ENCODE measurements at regions not wholly inside any gene's neighbourhood (a gene's known extent, or its start where the extent isn't known, plus 50 kb on each side); places are given as distances from the start of the nearest gene placed in this dataset.

DNA sequence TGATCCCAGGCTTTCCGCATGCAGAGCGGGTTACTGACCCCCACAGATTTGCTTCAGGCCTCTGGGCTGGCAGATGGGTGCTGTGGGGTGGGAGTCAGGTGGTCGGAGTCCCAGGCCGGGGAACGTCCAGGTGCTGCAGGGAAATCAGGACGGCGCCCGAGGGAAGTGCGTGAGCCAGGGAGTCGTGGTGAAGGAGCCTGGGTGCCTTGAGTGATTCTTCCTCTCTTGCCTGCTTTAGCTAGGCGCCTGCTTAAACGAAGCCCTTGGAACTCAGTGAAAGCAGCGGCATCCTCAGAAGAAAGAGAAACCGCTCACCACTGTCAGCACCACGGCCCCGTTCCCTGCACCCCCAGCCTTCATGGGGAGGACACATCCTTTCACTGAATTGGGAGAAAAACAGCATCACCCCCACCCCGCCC lies 455.6 kb downstream of the BRD1 start:
- DNase-seq (ENCODE audit: low spot score): no peak

GRCh38 chr22:49371325-49372110 lies 456.2 kb downstream of the BRD1 start:
- DNase-seq (ENCODE audit: low spot score): no peak

GRCh38 chr22:49370627-49371301 lies 456.9 kb downstream of the BRD1 start:
- no peak for DNase-seq (ENCODE audit: low spot score)

DNA sequence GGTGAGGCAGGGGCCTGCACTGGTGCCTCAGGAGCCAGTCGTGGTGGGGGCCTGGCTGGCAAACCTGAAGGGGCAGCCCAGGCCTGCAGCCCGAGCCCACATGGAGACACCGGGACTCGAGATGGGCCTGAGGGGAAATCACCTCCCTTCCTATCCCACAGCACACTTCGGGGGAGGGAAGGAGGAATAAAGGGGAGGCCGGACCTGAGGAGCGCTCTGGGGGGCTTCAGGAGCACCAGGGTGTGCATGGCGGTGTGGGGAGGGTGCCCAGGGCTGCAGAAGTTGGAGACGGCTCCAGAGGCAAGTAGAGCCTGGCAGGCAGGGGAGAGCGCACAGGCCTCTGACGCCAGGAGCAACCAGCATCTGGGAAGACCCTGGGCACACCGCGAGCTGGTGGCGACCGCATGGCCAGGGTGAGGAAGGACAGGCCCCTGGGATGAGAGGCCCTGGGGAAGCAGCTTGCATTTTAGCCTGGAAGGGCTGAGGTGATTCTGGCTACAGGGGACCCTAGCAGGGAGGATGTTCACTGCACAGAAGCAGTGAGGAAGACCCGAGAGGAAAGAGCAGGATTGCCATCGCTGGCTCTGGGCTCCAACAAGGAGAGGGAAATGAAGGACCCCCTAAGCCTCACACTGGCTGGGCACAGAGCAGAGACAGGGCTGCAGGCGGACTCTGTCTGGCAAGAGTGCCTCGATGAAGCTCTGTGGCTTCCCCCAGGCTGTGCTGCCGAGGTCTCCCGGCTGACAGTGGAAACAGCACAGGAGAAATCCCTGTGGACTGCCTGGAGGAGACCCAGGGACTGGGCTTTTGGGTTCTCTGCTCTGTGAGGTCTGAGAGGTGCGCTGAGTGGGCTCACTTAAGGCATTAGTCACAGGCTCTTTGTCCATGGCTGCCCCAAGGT lies 457.7 kb downstream of the BRD1 start:
- DNase-seq (ENCODE audit: low spot score): no peak

DNA sequence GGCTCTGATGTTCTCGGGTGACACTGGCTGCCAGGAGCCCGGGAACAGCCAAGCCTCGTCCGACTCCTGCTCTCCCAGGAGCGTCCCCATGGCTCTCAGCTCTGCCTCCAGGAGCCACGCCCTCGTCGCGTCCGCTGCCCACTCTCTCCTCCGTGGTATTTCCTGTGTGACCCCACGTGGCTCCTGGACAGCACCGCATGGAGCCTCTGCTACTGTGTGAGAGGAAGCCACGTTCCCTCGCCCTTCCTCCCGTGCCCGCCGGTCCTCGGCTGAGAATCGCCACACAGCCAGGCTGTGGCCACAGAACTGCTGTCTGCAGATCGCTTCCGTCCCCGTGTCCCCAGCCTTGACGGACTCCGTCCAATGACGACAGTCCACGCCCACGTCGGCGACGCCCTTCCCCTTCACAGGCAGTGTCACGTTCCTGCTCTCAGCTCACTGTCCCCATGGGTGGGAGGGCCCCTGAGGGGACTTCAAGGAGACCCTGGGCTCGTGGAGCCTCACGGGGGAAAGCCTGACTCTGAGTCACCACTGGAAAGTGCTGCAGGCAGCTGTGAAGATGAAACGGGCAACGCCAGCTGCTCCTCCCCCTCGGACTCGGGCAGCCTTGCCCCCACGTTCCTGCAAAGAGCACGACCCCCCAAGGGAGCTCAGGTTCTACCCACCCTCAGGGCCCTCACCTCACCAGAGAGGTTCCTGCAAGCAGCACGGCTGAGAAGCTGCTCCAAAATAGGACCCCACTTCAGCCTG lies 458.5 kb downstream of the BRD1 start:
- no peak for DNase-seq (ENCODE audit: low spot score)

DNA sequence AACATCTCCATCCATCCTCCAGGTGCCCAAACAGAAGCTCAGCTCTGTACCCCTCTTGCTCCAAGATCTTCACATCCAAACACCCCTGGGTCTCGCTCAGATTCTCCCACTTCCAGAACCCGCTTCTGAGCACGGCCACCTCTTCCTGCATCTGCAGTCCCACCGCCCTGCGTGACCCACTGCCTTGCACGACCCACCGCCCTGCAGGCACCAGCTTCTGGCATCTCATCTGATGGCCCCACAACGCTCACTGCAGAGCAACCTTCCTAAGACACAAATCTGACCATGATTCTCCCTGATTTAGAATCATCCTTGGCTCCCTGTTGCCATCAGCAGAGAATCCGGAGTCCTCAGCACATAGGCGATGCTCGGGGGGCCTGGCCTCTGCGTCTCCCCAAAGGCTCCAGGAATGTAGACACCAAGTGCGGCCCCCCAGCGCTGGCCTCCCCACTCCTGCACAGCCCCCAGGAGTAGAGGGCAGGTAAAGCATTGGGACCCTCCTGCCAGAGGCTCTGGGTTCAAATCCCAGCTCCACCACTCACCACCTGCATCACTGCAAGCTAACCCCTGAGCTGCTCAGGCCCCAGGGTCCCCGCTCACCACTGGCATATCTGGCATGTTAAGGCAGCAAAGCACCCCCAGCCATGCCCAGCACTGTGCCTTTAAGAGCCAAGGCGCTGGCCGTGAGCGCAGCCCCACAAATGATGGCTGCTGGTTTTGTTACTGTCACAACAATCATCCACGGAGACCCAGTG lies 459.3 kb downstream of the BRD1 start:
- no peak for DNase-seq (ENCODE audit: low spot score)

DNA sequence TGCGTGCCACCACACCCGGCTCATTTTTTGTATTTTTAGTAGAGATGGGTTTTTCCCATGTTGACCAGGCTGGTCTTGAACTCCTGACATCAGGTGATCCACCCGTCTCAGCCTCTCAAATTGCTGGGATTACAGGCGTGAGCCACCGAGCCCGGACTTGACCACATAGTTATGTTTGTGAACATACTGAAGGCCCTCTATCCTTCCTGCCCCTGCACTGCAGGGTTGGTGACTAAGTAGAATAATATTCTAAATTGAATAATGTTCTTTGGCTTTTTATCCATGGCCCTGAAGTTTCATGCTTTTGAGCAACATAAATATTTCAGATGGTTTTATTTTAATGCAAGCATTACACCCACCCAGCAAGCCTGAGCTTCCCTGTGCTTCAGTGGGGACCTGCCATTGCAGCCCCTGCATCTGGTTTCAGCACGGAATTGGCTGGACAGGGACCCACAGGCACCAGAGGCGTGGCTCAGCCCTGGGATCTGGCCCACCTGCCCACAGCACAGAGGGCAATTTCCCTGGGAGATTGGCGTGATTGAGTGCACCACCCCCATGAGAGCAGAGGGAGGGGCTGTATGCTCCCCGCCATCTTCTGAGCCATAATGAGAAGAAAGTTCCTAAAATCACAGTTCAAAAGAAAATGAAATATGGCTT lies 460.5 kb downstream of the BRD1 start:
- peak; percentile 32 for DNase-seq (ENCODE audit: low spot score)

GRCh38 chr22:49366437-49366836 lies 461.2 kb downstream of the BRD1 start:
- DNase-seq (ENCODE audit: low spot score): no peak

DNA sequence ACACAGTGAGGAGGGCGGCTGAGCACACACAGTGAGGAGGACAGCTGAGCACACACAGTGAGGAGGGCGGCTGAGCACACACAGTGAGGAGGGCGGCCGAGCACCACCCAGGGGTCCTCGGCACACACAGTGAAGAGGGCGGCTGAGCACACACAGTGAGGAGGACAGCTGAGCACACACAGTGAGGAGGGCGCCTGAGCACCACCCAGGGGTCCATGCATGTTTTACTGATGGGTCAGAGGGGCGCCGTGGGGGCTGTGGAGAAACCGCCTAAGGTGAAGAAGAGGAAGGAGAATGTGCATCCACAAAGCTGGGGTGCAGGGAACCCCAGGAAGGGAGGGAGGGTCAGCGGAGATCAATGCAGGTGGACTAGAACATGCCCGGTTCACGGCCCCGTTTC lies 461.8 kb downstream of the BRD1 start:
- DNase-seq (ENCODE audit: low spot score): no peak

GRCh38 chr22:49365191-49365837 lies 462.4 kb downstream of the BRD1 start:
- DNase-seq (ENCODE audit: low spot score): no peak

GRCh38 chr22:49364398-49364797 lies 463.3 kb downstream of the BRD1 start:
- DNase-seq (ENCODE audit: low spot score): no peak

- no peak for DNase-seq (ENCODE audit: low spot score)
Observed at GRCh38 chr22:49363526-49364230, 464.0 kb downstream of the BRD1 start.

DNA sequence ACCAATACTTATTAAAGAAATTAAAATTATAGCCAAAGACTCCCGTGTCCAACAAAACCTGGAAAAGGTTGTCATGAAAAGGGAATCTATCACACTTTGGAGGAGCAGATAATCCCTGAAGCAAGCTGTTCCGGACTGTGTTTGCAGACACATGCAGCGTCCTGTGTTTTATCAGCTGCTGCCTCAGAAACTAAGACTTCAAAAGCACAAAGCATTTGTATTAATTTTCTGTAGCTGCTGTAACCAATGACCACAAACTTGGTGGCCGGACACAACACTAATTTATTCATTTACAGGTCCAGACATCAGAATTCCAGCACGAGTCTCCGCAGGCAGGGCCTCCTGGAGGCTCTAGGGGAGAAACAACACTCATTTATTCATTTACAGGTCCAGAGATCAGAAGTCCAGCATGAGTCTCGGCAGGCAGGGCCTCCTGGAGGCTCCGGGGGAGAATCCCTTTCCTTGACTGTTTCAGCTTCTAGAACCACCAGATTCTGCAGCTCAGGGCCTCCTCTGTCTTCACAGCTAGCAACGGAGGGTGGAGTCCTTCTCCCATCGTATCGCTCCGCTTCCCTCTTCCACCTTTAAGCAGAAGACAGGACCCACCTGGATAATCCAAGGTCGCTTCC lies 465.3 kb downstream of the BRD1 start:
- DNase-seq (ENCODE audit: low spot score): peak; percentile 61

DNA sequence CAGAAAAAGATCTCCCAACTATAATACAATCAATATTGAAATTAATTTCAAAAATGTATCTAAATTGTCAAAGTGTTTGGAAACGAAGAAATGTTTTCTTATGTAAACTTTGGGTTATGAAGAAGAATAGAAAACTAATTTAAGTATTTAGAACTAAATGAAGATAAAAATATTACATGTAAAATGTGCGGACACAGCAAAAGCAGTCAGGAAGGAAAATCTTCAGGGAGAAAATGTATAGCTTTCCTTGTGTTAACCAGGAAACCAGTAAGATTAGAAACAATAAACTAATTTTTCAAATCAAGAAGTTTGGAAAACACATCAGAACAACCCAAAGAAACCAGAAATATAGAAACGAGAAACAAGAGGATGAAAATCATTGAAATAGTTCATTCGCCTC lies 466.5 kb downstream of the BRD1 start:
- no peak for DNase-seq (ENCODE audit: low spot score)

DNA sequence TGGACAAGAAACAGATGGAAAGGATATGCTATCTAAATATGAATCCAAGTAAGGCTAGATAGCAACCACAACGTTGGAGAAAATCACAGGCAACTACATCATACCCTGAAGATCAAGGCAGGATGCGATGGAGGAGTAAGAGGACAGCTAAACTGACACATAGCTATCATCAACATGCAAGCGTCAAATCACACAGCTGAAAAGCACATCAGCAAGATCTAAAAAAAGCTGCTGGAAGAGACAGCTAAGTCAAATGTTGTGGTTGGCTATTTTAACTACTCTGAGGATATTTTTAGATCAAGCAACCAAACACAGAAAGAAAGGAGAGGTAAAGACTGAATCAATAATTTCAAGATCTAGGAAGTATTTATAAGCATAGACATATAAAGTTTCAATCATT lies 466.9 kb downstream of the BRD1 start:
- no peak for DNase-seq (ENCODE audit: low spot score)

DNA sequence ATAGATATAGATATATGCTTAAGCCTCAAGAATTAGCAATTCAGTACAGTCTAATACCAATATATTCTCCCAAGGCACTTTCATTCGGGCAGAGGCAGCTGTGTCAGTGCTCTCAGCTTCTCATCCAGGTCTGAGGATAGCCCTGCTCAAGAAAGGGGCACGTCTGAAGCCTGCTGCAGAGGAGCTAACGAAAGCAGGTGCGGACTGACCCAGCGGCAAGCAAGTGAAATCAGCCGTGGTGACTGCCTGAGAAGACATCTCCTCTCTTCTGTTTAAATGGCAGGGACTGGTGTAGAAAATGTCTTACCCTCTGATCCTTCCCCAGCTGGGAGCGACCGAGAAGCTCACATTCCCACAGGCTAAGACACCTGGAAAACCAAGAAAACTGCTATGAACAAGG lies 468.6 kb downstream of the BRD1 start:
- DNase-seq (ENCODE audit: low spot score): no peak

DNA sequence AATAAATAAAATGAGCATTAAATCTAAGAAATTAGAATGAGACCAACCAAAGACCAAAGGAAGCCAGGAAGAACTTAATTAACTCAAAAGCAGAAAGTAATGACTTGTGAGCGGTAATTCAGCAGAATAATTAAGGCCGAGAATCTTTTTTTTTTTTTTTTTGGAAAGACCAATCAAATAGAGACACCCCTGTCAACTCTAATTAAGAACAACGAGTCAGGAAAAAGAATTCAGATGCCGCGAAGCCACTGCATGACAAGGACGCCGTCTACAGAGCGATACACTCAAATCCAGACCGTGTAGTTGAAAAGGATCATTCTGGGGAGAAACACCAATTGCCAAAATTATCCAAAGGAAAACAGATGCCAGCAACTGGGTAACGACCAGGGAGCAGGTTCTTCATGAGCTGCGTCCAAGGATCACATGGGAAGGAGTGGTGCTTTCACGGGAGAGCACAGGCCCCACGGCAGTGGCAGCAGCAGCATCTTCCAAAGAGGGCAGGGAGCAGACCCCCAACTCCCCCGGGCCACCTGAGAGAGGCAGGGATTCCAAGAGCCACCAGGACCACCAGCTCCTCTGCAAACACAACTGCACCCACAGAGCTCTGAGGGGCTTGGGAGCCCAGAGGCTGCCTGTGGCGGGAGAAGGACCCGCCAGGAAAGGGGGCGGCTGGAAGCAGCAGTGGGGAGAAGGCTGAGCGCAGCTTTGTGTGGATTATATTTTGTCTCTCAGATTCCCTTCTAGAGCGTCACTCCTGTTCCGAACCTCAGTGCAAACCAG lies 469.8 kb downstream of the BRD1 start:
- DNase-seq (ENCODE audit: low spot score): no peak

DNA sequence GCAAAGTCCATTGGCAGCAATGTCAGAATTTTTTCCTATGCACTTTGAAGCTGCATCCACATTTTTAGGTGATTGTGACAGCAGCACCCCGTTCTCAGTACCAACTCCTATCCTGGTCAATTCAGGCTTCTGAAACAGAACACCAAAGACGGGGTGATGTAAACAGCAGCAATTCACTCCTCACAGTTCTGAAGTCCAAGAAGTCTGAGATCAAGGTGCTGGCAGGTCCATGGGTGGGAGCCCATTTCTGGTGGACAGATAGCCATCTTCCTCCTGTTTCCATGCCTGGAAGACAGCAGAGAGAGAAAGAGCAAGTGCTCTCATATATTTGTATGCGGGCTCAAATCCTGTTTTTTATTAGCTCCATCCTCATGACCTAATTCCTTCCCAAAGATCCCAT lies 471.2 kb downstream of the BRD1 start:
- no peak for DNase-seq (ENCODE audit: low spot score)

Data from umbilical cord (tissue), 1 donor.